ENCODE measurements at regions not wholly inside any gene's neighbourhood (a gene's known extent, or its start where the extent isn't known, plus 50 kb on each side); places are given as distances from the start of the nearest gene placed in this dataset.

DNA sequence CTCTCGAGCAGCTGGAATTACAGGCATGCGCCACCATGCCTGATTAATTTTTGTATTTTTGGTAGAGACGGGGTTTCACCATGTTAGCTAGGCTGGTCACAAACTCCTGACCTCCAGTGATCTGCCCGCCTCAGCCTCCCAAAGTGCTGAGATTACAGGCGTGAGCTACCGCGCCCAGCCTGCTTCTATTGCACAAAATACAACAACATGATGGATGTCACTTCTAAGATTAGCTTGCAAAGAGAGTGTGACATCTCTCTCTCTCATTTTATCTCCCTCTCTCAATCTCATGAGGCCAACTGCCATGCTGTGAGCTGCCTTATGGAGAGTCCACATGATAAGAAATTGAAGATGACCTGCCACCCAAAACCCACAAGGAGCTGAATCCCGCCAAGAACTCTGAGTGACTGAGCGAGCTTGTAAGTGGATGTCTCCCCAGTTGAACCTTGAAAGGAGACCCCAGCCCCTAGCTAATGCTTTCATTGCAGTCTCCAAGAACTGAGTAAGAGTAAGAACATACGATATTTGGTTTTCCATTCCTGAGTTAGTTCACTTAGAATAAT, 458.5 kb downstream of the RBFOX1 start:
- TF ChIP-seq, protein P1, sequence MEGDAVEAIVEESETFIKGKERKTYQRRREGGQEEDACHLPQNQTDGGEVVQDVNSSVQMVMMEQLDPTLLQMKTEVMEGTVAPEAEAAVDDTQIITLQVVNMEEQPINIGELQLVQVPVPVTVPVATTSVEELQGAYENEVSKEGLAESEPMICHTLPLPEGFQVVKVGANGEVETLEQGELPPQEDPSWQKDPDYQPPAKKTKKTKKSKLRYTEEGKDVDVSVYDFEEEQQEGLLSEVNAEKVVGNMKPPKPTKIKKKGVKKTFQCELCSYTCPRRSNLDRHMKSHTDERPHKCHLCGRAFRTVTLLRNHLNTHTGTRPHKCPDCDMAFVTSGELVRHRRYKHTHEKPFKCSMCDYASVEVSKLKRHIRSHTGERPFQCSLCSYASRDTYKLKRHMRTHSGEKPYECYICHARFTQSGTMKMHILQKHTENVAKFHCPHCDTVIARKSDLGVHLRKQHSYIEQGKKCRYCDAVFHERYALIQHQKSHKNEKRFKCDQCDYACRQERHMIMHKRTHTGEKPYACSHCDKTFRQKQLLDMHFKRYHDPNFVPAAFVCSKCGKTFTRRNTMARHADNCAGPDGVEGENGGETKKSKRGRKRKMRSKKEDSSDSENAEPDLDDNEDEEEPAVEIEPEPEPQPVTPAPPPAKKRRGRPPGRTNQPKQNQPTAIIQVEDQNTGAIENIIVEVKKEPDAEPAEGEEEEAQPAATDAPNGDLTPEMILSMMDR (IDR thresholded peaks at IDR 0.05): no peak
- no peak for TF ChIP-seq POLR2A (IDR thresholded peaks at IDR 0.05)
- no peak for TF ChIP-seq POLR2AphosphoS5 (IDR thresholded peaks at IDR 0.05; ENCODE audit: insufficient read depth in 1 of 2, low read depth in 1 of 2)

All from vagina (tissue), 2 donors.